ENCODE measurements at regions not wholly inside any gene's neighbourhood (a gene's known extent, or its start where the extent isn't known, plus 50 kb on each side); places are given as distances from the start of the nearest gene placed in this dataset.

GRCh38 chr2:192369969-192370368, 175.2 kb upstream of the TMEFF2 start:
- TF ChIP-seq POLR2A (IDR thresholded peaks at IDR 0.05), result no peak
- no peak for TF ChIP-seq CTCF (IDR thresholded peaks at IDR 0.05 in 4 of 5, conservative IDR thresholded peaks at IDR 0.05 in 1 of 5)
